OCI-LY3 (cell line): ENCODE measurements at regions not wholly inside any gene's neighbourhood (a gene's known extent, or its start where the extent isn't known, plus 50 kb on each side); places are given as distances from the start of the nearest gene placed in this dataset.

Source experiments
- EZH2phosphoT487 ChIP-seq: fragments of 200-600 bp; shearing (Covaris generic); IDR thresholded peaks from 2 replicates; pipeline ENCODE4 v1.6.1; 2018; ENCODE audit warnings: antibody characterized with exemption, mixed run types, low read depth
- TF ChIP-seq, protein P1 (sequence below): fragments of 200-600, 300-600 bp; sonication (generic); IDR thresholded peaks from 2 replicates; pipeline ENCODE4 v1.5.1; 2014; ENCODE audit warnings: antibody characterized with exemption, low read length, low read depth

DNA sequence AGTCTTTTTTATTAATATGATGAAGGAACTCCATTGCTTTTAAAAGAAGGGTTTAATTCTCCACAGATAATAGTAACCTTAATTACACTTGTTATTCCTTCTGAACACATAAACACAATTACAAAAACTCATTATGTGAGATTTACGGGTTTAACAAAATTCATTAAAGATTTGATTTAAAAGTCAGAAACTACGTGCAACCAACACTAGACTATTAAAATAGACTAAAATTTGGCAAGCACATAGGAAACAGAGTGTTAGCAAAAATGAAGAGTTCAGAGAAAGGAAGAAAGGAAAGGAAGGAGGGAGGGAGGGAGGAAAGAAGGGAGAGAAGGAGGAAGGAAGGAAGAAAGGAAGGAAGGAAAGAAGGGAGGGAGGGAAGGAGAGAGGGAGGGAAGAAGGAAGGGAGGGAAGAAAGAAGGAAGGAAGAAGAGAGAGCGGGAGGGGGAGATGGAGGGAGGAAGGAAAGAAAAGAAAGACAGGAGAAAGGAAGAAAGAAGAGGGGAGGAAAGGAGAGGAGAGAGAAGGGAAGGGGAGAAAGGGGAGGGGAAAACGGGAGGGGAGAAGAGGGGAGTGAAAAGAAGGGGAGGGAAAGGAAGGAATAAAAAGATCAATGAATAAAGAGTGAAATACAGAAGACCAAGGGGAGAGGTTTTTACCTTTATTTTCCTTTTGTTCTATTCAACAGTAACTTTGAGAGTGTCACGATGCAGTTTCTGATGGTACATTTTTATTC is 123.4 kb upstream of the LYPLAL1 start:
- TF ChIP-seq, protein P1, sequence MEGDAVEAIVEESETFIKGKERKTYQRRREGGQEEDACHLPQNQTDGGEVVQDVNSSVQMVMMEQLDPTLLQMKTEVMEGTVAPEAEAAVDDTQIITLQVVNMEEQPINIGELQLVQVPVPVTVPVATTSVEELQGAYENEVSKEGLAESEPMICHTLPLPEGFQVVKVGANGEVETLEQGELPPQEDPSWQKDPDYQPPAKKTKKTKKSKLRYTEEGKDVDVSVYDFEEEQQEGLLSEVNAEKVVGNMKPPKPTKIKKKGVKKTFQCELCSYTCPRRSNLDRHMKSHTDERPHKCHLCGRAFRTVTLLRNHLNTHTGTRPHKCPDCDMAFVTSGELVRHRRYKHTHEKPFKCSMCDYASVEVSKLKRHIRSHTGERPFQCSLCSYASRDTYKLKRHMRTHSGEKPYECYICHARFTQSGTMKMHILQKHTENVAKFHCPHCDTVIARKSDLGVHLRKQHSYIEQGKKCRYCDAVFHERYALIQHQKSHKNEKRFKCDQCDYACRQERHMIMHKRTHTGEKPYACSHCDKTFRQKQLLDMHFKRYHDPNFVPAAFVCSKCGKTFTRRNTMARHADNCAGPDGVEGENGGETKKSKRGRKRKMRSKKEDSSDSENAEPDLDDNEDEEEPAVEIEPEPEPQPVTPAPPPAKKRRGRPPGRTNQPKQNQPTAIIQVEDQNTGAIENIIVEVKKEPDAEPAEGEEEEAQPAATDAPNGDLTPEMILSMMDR, result no peak
- no peak for TF ChIP-seq EZH2phosphoT487
